DND-41 (cell line): ENCODE measurements at regions not wholly inside any gene's neighbourhood (a gene's known extent, or its start where the extent isn't known, plus 50 kb on each side); places are given as distances from the start of the nearest gene placed in this dataset.

Experiments
- ATAC-seq: fragments of 200-7000 bp; cut with Tn5 transposase; 3 replicates; pipeline ENCODE4 v1.9.1; 2021; ENCODE audit warnings: low read depth; ENCODE audit not compliant: insufficient read depth
- DNase-seq: peaks from one replicate; pipeline ENCODE4 v3.0.0-alpha.2; 2020
- H2AFZ ChIP-seq: 2 replicates; pipeline ENCODE4 v1.6.0; 2012; ENCODE audit warnings: low read depth, low read length
- H3K27ac ChIP-seq: 2 replicates; pipeline ENCODE4 v1.5.1; 2012; ENCODE audit warnings: low read length, inconsistent platforms
- H3K27me3 ChIP-seq: fragments of 200-600 bp; sonication (generic); 2 replicates; pipeline ENCODE4 v1.6.0; 2012; ENCODE audit warnings: low read length, mild to moderate bottlenecking, inconsistent platforms; ENCODE audit not compliant: insufficient read depth, poor library complexity
- H3K36me3 ChIP-seq: 2 replicates; pipeline ENCODE4 v1.5.1; 2012; ENCODE audit warnings: low read length, inconsistent platforms; ENCODE audit not compliant: insufficient read depth
- H3K4me1 ChIP-seq: 2 replicates; pipeline ENCODE4 v1.5.1; 2012; ENCODE audit warnings: mild to moderate bottlenecking, low read length; ENCODE audit not compliant: insufficient read depth
- H3K4me2 ChIP-seq: 2 replicates; pipeline ENCODE4 v1.6.0; 2012; ENCODE audit warnings: mild to moderate bottlenecking, moderate library complexity, low read length, inconsistent platforms; ENCODE audit not compliant: insufficient read depth
- H3K4me3 ChIP-seq, 2 experiments: fragments of 200-600 bp in 1 of 2; shearing (Covaris generic) in 1 of 2; 2 replicates each; pipeline ENCODE4 v1.5.1; 2012 to 2016; ENCODE audit warnings: inconsistent platforms in 2 of 2, low read length in 2 of 2, mild to moderate bottlenecking in 2 of 2, low read depth in 1 of 2, moderate library complexity in 1 of 2
- H3K79me2 ChIP-seq: 2 replicates; pipeline ENCODE4 v1.6.0; 2012; ENCODE audit warnings: low read length, inconsistent platforms; ENCODE audit not compliant: insufficient read depth
- H3K9ac ChIP-seq: 2 replicates; pipeline ENCODE4 v1.6.0; 2012; ENCODE audit warnings: low read depth, mild to moderate bottlenecking, inconsistent platforms, low read length, moderate library complexity
- H3K9me3 ChIP-seq: 2 replicates; pipeline ENCODE4 v1.5.1; 2012; ENCODE audit warnings: low read length, moderate library complexity, mild to moderate bottlenecking, inconsistent platforms; ENCODE audit not compliant: insufficient read depth, severe bottlenecking
- H4K20me1 ChIP-seq: 2 replicates; pipeline ENCODE4 v1.6.0; 2012; ENCODE audit warnings: low read length; ENCODE audit not compliant: insufficient read depth
- EZH2 ChIP-seq: IDR thresholded peaks from 3 replicates; pipeline ENCODE4 v1.6.1; 2012; ENCODE audit warnings: borderline replicate concordance, low read depth, mild to moderate bottlenecking, moderate library complexity, low read length, inconsistent platforms; ENCODE audit not compliant: severe bottlenecking
- TF ChIP-seq, protein P1 (sequence below): IDR thresholded peaks from 2 replicates; pipeline ENCODE4 v1.5.1; 2012; ENCODE audit warnings: borderline replicate concordance, low read length, moderate library complexity, mild to moderate bottlenecking; ENCODE audit not compliant: poor library complexity, severe bottlenecking; ENCODE audit errors: extremely low read depth

DNA sequence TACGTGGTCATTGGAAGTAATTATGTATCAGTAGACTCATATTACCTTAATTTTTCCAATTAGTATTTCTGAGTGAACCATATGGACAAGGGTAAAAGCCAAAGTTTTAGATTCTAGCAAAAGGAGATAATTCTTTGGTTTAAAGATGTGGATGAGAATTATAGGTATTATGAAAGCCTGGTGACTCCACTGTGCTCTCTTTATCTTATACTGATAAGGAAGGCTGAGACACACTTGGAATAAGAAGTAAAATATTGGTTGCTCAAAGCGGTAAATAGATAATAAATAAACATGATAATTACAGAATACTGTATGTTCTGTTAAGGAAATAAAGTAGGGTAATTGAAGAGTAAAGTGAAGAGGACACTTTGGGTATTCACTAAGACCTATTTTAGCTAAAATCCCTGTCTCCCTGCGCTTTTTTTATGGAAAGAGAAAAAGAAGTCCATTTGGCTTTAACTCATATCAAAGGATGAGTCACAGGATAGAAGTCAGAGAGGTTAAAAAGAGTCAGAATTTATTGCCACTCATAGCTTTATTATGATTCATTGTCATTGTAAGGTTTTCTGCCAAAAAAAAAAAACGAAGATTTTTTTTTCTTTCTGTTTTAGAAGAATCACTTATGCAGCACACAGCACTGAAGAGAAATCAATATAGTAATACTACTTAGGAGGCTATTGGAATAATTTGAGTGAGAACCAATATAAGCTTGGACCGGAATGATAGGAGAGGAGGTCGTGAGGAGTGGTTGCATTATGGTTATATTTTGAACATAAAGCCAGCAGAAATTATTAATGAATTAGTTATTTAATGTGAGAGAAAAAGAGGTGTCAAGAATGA is 2463.1 kb downstream of the ARAP2 start:
- Histone ChIP-seq H3K27me3 (no peaks in the 10 kb centered on the region), H3K27ac (no peak overlapping the region), H3K9ac (no peak overlapping the region), H4K20me1 (no peaks in the 10 kb centered on the region), H3K4me1 (no peaks in the 10 kb centered on the region), H3K4me2 (no peak overlapping the region), H3K9me3 (no peaks in the 10 kb centered on the region), H3K4me3 (no peak overlapping the region), H3K79me2 (no peaks in the 10 kb centered on the region), H3K36me3 (no peaks in the 10 kb centered on the region), H2AFZ (no peak overlapping the region)
- DNase-seq (no peak), ATAC-seq (no peak)
- TF ChIP-seq, protein P1, sequence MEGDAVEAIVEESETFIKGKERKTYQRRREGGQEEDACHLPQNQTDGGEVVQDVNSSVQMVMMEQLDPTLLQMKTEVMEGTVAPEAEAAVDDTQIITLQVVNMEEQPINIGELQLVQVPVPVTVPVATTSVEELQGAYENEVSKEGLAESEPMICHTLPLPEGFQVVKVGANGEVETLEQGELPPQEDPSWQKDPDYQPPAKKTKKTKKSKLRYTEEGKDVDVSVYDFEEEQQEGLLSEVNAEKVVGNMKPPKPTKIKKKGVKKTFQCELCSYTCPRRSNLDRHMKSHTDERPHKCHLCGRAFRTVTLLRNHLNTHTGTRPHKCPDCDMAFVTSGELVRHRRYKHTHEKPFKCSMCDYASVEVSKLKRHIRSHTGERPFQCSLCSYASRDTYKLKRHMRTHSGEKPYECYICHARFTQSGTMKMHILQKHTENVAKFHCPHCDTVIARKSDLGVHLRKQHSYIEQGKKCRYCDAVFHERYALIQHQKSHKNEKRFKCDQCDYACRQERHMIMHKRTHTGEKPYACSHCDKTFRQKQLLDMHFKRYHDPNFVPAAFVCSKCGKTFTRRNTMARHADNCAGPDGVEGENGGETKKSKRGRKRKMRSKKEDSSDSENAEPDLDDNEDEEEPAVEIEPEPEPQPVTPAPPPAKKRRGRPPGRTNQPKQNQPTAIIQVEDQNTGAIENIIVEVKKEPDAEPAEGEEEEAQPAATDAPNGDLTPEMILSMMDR, result no peak
- no peak for TF ChIP-seq EZH2

DNA sequence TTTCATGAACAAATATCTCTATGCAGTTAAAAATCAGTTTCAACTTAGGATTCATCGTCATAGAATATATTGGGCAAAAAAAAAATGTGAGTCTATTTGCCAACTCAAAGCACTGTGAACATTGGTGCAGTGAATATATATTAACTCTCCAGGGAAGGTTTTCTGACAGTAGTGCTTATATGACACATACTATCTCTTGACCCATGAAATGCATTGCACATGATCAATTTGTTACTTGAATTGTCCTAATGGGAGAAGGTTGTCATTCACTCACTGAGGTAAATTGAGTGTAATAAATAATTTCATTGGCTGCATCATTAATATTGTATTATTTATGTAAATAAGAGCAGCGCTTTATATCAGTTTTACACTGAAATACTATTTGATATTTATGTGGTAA is 2458.5 kb downstream of the ARAP2 start:
- DNase-seq (no peak), ATAC-seq (no peak)

DNA sequence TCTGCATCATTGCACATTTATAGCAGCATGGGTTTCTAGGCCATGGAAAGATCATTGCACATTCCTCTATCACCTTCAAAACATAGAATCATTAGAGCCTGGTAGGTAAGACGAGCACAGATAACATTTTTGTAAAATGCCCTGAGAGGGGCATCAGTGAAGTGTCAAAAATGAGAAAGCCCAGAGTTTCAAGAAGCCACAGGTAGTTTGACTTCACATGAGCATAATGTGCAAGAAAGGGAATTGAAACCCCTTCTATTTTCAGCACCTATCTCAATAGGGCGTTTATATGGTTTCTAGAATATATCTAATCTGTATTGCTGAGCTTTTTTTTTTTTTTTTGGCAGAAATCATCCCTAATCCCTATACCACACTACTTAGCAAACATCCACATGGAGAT is 2441.7 kb downstream of the ARAP2 start:
- no peak overlapping the region for H3K9ac ChIP-seq
- ATAC-seq (no peak), DNase-seq (no peak)
- H3K36me3 ChIP-seq, result no peaks in the 10 kb centered on the region
- H3K27ac ChIP-seq, result no peak overlapping the region
- TF ChIP-seq, protein P1, result no peak
- TF ChIP-seq EZH2, result no peak
- no peaks in the 10 kb centered on the region for H4K20me1 ChIP-seq
- no peak overlapping the region for H2AFZ ChIP-seq
- no peaks in the 10 kb centered on the region for H3K27me3 ChIP-seq
- H3K9me3 ChIP-seq, result no peaks in the 10 kb centered on the region
- H3K4me3 ChIP-seq, result no peak overlapping the region
- no peak overlapping the region for H3K4me2 ChIP-seq
- no peaks in the 10 kb centered on the region for H3K79me2 ChIP-seq
- H3K4me1 ChIP-seq, result no peaks in the 10 kb centered on the region

More for the DNA sequence above, 2458.5 kb downstream of the ARAP2 start:
- H3K4me3 ChIP-seq, result no peak overlapping the region
- H3K9ac ChIP-seq, result no peak overlapping the region
- H3K79me2 ChIP-seq, result no peaks in the 10 kb centered on the region
- H3K9me3 ChIP-seq, result no peaks in the 10 kb centered on the region
- no peak overlapping the region for H3K27ac ChIP-seq
- TF ChIP-seq, protein P1, result no peak
- TF ChIP-seq EZH2, result no peak
- no peaks in the 10 kb centered on the region for H4K20me1 ChIP-seq
- no peaks in the 10 kb centered on the region for H3K36me3 ChIP-seq
- H3K4me2 ChIP-seq, result no peak overlapping the region
- no peaks in the 10 kb centered on the region for H3K4me1 ChIP-seq
- no peaks in the 10 kb centered on the region for H3K27me3 ChIP-seq
- no peak overlapping the region for H2AFZ ChIP-seq
